ENCODE measurements at regions not wholly inside any gene's neighbourhood (a gene's known extent, or its start where the extent isn't known, plus 50 kb on each side); places are given as distances from the start of the nearest gene placed in this dataset.

DNA sequence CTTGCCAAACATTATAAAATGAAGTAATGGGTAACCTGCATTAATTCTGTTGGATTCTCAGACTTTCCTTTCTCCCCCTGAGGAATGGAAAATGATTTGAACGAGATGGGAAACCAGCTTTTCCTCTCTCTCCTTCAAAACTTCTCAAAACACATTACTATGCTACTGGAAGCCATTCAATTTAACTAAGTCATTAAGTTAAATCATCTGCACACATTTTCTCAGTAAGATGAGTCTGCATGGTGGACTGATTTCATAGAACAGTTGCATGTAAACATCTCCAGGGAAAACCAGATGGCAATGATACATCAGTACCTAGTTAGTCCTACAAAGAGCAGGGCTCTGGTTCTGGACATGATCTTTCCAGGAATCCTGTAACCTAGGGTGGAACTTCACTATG, 59.9 kb downstream of the BMP4 start:
- Histone ChIP-seq H3K4me1 (ENCODE audit: control insufficient read depth, insufficient read depth, low read length) (no peaks in the 10 kb centered on the region), H3K27me3 (ENCODE audit: control insufficient read depth, insufficient read depth, low read length) (no peaks in the 10 kb centered on the region), H3K36me3 (ENCODE audit: control insufficient read depth, insufficient read depth, low read length) (no peaks in the 10 kb centered on the region), H3K27ac (ENCODE audit: low read depth, low read length) (no peak overlapping the region), H3K9ac (ENCODE audit: low read length) (no peak overlapping the region), H3K4me3 (ENCODE audit: low read length) (no peak overlapping the region)

DNA sequence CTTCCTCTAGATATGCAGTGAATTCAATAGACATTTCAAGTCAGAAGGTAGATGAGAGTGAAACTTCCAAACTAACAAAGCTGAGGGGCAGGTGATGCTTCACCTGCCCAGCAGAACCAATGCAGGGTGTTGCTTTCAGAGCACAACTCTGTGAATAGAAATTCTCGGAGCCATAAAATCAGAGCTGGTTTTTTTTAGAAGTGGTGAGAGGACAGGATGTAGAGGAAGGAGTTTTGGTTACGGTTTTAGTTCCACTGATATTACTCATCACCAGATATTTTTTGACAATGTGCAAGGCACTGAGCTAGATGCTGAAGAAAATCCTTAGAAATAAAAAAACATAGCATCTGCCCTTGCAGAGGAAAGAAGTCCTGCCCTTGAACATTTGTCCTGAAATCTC, 62.2 kb downstream of the BMP4 start:
- no peaks in the 10 kb centered on the region for H3K27me3 ChIP-seq (ENCODE audit: control insufficient read depth, insufficient read depth, low read length)
- H3K4me3 ChIP-seq (ENCODE audit: low read length) = no peak overlapping the region
- no peaks in the 10 kb centered on the region for H3K36me3 ChIP-seq (ENCODE audit: control insufficient read depth, insufficient read depth, low read length)
- no peak overlapping the region for H3K9ac ChIP-seq (ENCODE audit: low read length)
- H3K4me1 ChIP-seq (ENCODE audit: control insufficient read depth, insufficient read depth, low read length) = no peaks in the 10 kb centered on the region
- H3K27ac ChIP-seq (ENCODE audit: low read depth, low read length) = no peak overlapping the region

DNA sequence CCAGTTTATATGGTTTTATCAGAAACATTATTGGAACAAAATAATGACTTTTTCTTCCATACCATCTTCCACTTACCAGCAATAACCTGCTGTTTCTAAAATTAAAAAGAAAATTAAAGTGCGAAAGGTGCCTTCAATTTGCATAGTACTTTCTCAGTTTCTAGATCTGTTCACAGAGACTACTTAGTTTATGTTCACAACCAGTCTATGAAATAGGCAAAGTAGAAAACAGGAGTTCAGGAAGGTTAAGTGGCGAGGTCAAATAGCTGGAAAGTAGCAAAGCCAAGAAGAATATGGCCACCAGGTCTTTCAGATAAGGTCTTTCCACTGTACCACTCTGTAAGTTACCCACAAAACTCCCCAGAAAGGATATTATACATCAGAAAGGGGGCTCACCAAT, 63.3 kb downstream of the BMP4 start:
- Histone ChIP-seq H3K27me3 (ENCODE audit: control insufficient read depth, insufficient read depth, low read length) (no peaks in the 10 kb centered on the region), H3K9ac (ENCODE audit: low read length) (no peak overlapping the region), H3K36me3 (ENCODE audit: control insufficient read depth, insufficient read depth, low read length) (no peaks in the 10 kb centered on the region), H3K4me1 (ENCODE audit: control insufficient read depth, insufficient read depth, low read length) (no peaks in the 10 kb centered on the region), H3K27ac (ENCODE audit: low read depth, low read length) (no peak overlapping the region), H3K4me3 (ENCODE audit: low read length) (no peak overlapping the region)

DNA sequence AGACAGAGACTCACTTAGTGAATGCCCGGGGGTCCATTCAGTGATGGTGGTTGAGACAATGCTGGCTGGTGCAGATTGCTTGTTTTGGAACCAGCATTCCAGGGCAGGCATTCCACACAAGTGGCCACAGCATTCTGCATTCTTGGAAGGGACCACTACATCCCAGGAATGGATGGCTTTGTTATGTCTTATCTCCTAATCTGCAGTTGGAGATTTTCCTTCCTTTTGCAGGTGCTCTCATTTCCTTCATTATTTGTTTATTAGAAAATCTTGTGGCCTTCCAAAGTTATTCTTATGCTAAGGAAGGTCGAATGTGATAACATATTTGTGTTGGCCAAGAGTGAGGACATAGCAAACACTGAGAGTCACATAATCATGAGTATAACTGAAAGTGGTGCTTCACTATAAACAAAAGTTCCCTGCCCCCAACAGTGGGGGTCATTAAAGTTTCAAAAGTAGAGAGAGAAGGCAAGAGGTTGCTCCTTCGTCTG, 66.0 kb downstream of the BMP4 start:
- Histone ChIP-seq H3K27ac (ENCODE audit: low read depth, low read length) (no peak overlapping the region), H3K9ac (ENCODE audit: low read length) (no peak overlapping the region), H3K4me1 (ENCODE audit: control insufficient read depth, insufficient read depth, low read length) (no peaks in the 10 kb centered on the region), H3K36me3 (ENCODE audit: control insufficient read depth, insufficient read depth, low read length) (no peaks in the 10 kb centered on the region), H3K4me3 (ENCODE audit: low read length) (no peak overlapping the region), H3K27me3 (ENCODE audit: control insufficient read depth, insufficient read depth, low read length) (no peaks in the 10 kb centered on the region)

DNA sequence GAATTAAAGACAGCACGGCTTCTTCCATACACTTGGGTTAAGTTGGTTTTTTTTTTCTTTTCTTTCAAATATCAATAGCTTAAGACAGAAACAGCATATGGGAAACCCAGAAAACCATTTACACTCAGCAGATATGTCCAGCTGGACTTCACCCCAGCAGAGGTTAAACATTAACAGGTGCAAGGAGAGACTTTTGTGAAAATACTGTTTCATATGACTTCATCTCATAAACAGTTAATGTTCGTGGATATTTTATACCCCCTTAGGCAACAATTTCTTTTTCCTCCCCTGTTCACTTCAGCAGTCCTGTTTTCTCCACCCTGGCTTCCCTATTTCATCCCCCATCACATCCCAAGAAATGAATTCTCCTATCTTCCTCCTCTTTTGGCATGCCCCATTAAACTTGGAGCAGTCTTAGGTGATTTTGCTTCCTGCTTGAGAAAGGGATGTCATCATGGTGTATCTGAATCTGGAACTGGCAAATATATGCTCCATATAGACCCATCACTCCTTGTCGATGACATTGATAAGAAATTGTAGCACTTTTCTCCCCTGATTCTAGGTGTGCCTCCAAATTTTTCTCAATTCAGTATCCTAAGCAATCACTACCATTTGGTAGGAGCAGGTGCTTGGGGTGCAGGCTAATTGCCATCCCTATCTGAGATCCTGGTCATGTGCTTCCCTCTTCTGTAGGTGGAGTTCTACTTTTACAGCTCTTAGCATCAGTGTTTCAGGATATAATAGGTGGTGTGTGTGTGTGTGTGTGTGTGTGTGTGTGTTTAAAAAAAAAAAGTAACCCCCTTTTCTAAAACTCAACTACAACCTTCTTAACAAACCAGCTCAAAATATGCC, 67.9 kb downstream of the BMP4 start:
- H3K4me3 ChIP-seq (ENCODE audit: low read length) = no peak overlapping the region
- H3K27ac ChIP-seq (ENCODE audit: low read depth, low read length) = no peak overlapping the region
- no peaks in the 10 kb centered on the region for H3K27me3 ChIP-seq (ENCODE audit: control insufficient read depth, insufficient read depth, low read length)
- H3K36me3 ChIP-seq (ENCODE audit: control insufficient read depth, insufficient read depth, low read length) = no peaks in the 10 kb centered on the region
- no peaks in the 10 kb centered on the region for H3K4me1 ChIP-seq (ENCODE audit: control insufficient read depth, insufficient read depth, low read length)
- H3K9ac ChIP-seq (ENCODE audit: low read length) = no peak overlapping the region

DNA sequence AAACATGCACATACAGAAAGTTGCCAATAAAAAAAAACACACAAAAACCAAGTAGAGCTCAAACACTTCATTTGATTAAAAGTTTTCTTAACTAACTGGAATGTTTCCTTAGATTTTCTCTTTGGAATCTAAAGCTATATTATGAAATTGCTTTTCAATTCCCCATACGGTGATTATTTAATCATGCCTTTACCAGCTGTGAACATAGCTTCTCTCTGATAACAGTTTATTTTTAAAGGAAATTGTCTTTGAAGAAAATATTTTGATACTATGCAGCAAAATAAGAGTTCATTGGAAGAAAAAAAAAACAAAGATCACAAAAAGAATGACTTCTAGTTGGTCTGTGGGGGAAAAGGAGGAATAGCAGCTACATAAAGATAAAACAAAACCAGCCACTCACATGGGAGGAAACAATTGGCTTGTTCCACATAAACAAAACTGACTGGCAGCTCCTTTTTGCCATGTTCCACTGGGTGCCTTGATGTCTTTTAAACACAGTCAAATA, 71.4 kb downstream of the BMP4 start:
- Histone ChIP-seq H3K4me1 (ENCODE audit: control insufficient read depth, insufficient read depth, low read length) (no peaks in the 10 kb centered on the region), H3K27me3 (ENCODE audit: control insufficient read depth, insufficient read depth, low read length) (no peaks in the 10 kb centered on the region), H3K27ac (ENCODE audit: low read depth, low read length) (no peak overlapping the region), H3K9ac (ENCODE audit: low read length) (no peak overlapping the region), H3K4me3 (ENCODE audit: low read length) (no peak overlapping the region), H3K36me3 (ENCODE audit: control insufficient read depth, insufficient read depth, low read length) (no peaks in the 10 kb centered on the region)

DNA sequence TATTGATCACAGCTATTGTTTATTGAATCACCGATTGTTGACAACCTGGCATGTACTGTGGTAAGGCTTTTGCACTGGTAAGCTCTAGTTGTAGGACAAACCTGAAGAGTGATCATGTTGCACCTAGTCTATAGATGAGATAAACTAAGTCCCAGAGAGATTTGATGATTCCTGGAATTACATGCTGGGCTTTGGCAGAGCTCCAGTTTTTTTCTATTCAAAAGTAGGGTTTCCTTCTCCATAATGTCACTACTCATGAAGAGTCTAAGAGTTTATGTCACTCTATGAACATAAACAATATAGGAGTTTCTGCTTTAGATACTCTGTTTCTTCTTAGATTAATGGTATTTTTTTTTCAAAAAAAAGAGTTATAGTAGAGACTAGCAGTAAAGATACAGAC, 72.0 kb downstream of the BMP4 start:
- Histone ChIP-seq H3K27me3 (ENCODE audit: control insufficient read depth, insufficient read depth, low read length) (no peaks in the 10 kb centered on the region), H3K4me3 (ENCODE audit: low read length) (no peak overlapping the region), H3K36me3 (ENCODE audit: control insufficient read depth, insufficient read depth, low read length) (no peaks in the 10 kb centered on the region), H3K27ac (ENCODE audit: low read depth, low read length) (no peak overlapping the region), H3K9ac (ENCODE audit: low read length) (no peak overlapping the region), H3K4me1 (ENCODE audit: control insufficient read depth, insufficient read depth, low read length) (no peaks in the 10 kb centered on the region)

DNA sequence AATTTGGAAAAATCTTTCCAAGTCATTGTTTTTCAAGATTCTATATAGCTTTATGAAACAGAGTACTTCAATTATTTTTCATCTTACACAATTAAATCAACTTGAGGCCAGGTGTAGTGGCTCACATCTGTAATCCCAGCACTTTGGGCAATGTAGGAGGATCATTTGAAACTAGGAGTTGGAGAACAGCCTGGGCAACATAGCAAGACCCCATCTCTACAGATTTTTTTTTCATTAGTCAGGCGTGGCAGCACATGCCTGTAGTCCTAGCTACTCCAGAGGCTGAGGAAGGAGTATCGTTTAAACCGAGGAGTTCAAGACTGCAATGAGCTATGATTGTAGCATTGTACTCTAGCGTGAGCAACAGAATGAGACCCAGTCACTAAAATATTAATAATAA, 72.9 kb downstream of the BMP4 start:
- H3K4me3 ChIP-seq (ENCODE audit: low read length) = no peak overlapping the region
- H3K9ac ChIP-seq (ENCODE audit: low read length) = no peak overlapping the region
- H3K4me1 ChIP-seq (ENCODE audit: control insufficient read depth, insufficient read depth, low read length) = no peaks in the 10 kb centered on the region
- H3K27me3 ChIP-seq (ENCODE audit: control insufficient read depth, insufficient read depth, low read length) = no peaks in the 10 kb centered on the region
- H3K36me3 ChIP-seq (ENCODE audit: control insufficient read depth, insufficient read depth, low read length) = no peaks in the 10 kb centered on the region
- no peak overlapping the region for H3K27ac ChIP-seq (ENCODE audit: low read depth, low read length)

DNA sequence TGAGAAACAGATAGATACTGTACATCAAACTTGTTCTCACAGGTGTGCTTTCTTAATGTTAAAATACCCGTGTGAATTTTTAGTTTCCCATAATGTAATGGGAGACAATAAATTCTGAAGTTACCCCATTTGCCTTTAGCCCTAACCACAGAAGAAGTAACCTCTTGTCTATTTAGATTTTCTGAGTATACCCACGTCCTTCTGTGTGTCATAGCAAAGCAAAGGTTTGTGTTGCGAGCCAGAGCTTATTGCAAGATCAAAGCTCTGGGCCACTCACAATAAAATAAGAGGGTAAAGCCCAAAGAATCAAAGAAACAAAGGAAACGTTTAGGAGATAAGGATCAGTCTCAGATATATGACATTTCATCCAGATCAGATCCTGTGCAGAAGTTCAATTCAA, 73.9 kb downstream of the BMP4 start:
- H3K4me1 ChIP-seq (ENCODE audit: control insufficient read depth, insufficient read depth, low read length) = no peaks in the 10 kb centered on the region
- H3K4me3 ChIP-seq (ENCODE audit: low read length) = no peak overlapping the region

DNA sequence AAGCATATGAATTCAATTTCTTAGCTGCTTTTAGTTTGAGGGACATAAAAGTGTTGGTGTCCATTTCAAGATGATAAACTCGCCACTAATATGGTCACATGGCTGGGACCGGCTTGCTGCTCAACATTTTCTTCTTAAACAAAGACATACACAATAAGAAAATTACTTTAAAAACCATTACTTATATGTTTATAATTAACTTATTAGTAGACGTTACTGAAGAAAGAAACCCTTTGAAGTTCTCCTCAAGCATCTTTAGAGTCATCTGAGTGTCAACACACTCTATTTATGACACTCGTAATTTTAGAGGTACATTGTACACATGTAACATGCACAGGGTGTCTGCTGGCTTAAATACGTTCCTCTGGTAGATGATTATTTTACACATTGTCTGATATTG, 74.7 kb downstream of the BMP4 start:
- Histone ChIP-seq H3K4me3 (ENCODE audit: low read length) (no peak overlapping the region), H3K4me1 (ENCODE audit: control insufficient read depth, insufficient read depth, low read length) (no peaks in the 10 kb centered on the region), H3K27me3 (ENCODE audit: control insufficient read depth, insufficient read depth, low read length) (no peaks in the 10 kb centered on the region), H3K27ac (ENCODE audit: low read depth, low read length) (no peak overlapping the region), H3K9ac (ENCODE audit: low read length) (no peak overlapping the region), H3K36me3 (ENCODE audit: control insufficient read depth, insufficient read depth, low read length) (no peaks in the 10 kb centered on the region)

More for the DNA sequence above, 73.9 kb downstream of the BMP4 start:
- Histone ChIP-seq H3K27ac (ENCODE audit: low read depth, low read length) (no peak overlapping the region), H3K9ac (ENCODE audit: low read length) (no peak overlapping the region), H3K27me3 (ENCODE audit: control insufficient read depth, insufficient read depth, low read length) (no peaks in the 10 kb centered on the region), H3K36me3 (ENCODE audit: control insufficient read depth, insufficient read depth, low read length) (no peaks in the 10 kb centered on the region)

DNA sequence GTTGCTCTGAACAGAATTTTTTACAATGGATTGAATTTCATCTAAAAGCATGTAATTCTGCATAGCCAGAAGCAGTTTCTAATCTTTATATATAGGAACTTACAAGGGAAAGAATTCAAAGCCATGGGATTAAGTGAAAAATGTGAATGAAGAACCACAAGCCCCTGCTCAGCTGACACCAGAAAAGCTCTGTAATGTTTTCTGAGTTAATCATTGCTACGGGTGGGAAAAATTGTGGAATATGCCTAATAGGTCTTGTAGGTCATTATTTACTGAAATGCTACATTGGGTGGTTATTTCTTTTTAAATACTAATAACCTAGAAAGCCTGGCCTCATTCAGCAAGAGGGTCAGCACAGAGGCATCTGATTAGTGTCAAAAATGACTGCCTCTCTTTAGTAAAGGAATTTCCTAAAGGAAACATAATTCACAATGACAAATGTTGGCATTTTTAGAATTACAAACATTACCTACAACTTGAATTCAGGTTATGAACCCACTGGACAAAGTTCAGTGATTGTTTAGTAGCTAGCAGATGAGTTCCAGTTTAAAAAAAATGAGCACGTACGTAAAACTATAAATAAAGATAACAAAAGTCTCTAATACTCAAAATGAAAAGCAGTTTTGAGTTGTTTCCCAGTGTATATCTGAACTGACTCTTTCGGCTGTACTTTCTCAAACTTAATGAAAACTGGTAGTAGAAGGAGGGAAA, 75.3 kb downstream of the BMP4 start:
- Histone ChIP-seq H3K36me3 (ENCODE audit: control insufficient read depth, insufficient read depth, low read length) (no peaks in the 10 kb centered on the region), H3K27ac (ENCODE audit: low read depth, low read length) (no peak overlapping the region), H3K9ac (ENCODE audit: low read length) (no peak overlapping the region), H3K4me3 (ENCODE audit: low read length) (no peak overlapping the region), H3K27me3 (ENCODE audit: control insufficient read depth, insufficient read depth, low read length) (no peaks in the 10 kb centered on the region), H3K4me1 (ENCODE audit: control insufficient read depth, insufficient read depth, low read length) (no peaks in the 10 kb centered on the region)

DNA sequence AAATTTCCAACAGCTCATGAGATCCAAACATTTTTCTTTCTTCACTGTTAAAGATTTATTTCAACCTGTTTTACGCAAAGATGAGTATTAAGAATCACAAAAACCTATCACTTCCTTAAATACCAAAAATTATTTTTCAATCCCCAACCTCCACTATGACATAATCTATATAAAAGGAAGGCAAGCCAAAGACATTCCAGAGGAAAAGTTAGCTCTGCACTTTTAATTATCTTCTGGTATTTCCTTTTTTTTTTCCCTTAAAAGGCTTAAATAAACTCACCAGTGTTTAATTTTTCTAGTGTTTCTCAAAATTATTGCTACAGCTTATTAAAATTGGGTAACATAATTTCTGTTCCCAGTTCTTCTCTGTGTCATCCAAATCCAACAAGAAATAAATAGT, 75.9 kb downstream of the BMP4 start:
- Histone ChIP-seq H3K4me3 (ENCODE audit: low read length) (no peak overlapping the region), H3K36me3 (ENCODE audit: control insufficient read depth, insufficient read depth, low read length) (no peaks in the 10 kb centered on the region), H3K4me1 (ENCODE audit: control insufficient read depth, insufficient read depth, low read length) (no peaks in the 10 kb centered on the region), H3K27ac (ENCODE audit: low read depth, low read length) (no peak overlapping the region), H3K9ac (ENCODE audit: low read length) (no peak overlapping the region), H3K27me3 (ENCODE audit: control insufficient read depth, insufficient read depth, low read length) (no peaks in the 10 kb centered on the region)

Measured in rectal smooth muscle tissue (tissue), 1 donor.